GM04503 (cell line): ENCODE measurements at regions not wholly inside any gene's neighbourhood (a gene's known extent, or its start where the extent isn't known, plus 50 kb on each side); places are given as distances from the start of the nearest gene placed in this dataset.

Experiments
- DNase-seq: peaks from one replicate; pipeline ENCODE4 v3.0.0-alpha.2; 2012; ENCODE audit warnings: low read depth

GRCh38 chr11:11789735-11790369 lies 51.9 kb upstream of the USP47 start:
- DNase-seq = no peak

GRCh38 chr11:11788063-11788710 lies 53.6 kb upstream of the USP47 start:
- DNase-seq = no peak

DNA sequence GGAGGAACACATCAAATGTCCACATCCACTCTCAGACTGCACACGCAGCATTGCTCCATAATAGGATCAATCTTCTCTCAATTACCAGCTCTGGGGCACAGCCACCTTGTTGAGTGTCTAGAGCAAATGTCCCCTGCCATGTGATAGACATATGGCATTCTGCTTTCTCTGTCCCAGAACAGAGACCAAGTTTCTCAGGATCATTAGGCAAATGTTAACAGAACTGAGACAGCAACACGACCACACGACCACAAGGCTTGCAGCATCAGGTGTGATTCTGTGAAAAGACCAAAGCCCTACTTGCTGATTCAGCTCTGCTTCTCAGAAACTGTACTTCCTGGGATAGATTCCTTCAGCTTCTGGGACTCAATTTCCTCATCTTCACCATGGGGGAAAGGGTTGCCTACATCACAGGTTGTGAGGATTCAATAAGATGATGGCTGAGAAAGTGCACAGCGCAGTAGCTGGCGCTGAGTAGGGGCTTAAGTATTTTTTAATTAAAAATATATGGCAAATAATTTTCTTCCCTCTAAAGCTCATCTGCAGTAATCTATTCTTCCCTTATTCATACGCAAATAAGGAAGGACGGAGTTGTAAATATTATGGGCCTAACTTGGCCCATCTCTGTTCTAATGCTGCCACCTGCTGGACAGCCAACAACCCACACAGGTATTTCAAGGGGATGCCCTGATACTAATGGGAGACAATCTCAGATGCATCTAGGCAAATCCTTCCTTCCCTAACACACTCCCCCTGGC lies 54.3 kb upstream of the USP47 start:
- no peak for DNase-seq

- no peak for DNase-seq
Measured at GRCh38 chr11:11786771-11787170, 55.0 kb upstream of the USP47 start.

- no peak for DNase-seq
Measured at GRCh38 chr11:11786234-11786633, 55.5 kb upstream of the USP47 start.

GRCh38 chr11:11782532-11783110 lies 59.2 kb upstream of the USP47 start:
- DNase-seq = no peak

DNA sequence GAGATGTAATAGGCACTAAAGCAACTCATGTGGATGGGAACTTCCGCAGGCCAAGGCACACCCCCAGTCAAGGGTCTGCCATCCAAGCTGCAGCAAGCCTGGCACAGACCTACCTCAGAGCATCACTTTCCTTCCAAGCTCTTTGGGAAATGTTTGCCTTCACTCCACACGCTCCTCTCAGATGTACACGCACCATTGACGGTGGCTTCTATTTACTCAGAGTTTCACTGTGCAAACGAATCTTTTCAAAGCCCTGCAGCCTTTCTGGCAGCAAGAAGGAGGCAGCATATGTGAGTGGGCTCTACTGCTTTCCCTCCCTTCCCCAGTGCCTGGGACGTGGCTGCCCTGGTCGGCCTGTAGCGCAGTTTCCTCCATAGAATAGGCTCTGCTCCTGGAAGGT lies 60.9 kb upstream of the USP47 start:
- no peak for DNase-seq

- DNase-seq = no peak
Measured at GRCh38 chr11:11779975-11780374, 61.8 kb upstream of the USP47 start.

DNA sequence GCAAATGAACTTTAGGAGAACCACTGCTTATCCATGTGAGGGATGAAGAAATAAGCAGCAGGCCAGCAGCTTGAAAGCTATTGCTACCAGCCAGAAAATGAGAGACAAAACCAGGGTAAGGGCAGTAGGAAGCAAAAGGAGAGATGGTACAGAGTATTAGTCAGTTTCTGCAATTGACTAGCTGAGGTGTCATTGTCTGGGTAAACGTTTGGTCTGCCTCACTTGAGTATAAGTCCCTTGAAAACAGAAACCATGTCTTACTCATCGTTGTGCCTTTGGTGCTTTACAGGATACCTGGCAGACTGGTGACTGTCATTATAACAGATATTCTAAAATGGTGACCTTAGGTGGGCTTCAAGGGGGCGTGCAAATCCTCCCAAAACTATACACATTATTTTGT lies 63.9 kb upstream of the USP47 start:
- DNase-seq = no peak

DNA sequence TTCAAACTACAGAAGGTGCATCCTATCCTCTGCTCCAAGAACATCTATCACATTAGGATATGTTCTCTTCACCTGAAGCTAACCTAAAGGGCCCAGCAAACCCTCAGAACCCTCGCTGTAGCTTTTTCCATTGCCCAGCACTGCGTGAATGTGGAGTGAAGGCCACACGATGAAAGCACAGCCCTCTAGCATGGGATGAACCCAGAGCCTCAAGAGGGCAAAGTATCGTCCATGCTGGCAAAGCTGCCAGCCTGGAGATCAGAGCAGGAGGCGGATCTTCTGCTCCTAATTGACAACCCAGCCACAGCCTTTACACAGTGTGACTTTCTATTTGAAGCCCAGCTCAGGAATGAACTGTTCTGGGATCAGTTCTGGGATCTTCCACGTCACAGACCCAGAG lies 65.1 kb upstream of the USP47 start:
- DNase-seq = no peak

GRCh38 chr11:11774928-11775327 lies 66.8 kb upstream of the USP47 start:
- no peak for DNase-seq

- DNase-seq = no peak
Measured at GRCh38 chr11:11772865-11773515, 68.8 kb upstream of the USP47 start.

- DNase-seq = no peak
Measured at GRCh38 chr11:11770921-11771486, 70.8 kb upstream of the USP47 start.

DNA sequence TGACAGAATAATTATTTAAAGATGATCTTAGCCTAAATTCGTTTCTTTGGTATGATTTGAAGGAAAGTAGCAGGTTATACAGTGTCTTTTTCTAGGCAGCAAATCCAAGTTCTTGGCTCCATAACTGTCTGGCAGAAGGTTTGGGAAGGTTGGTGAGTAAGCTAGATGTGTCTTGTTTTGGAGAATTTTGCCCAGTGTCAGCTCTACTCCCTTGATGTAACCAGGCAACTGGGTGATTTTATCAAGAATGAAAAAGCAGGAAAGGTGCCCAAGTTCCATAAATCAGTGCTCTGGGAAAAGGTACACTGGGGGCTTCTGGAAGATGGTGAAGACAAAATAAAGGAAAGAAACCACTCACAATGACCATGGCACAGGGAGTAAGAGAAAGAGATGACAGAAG lies 71.5 kb upstream of the USP47 start:
- DNase-seq = no peak

DNA sequence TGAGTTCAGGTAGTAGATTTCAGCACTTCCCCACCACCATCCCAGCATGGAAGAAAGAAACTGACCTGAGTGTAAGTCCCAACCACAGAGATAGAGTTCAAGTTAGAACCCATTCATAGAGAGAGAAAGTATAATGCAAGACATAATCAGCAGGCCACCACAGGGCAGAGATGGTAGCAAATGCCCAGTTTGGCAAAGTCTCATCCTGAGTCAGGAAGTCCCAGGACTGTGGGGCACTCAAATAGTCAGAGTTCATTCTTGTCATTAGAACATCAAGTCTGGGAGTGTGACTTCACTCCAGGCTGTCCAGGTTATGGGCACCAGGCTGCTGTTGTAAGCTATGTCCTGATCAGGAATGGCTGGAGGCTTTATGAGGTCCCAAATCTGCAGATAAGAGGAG lies 72.0 kb upstream of the USP47 start:
- no peak for DNase-seq

DNA sequence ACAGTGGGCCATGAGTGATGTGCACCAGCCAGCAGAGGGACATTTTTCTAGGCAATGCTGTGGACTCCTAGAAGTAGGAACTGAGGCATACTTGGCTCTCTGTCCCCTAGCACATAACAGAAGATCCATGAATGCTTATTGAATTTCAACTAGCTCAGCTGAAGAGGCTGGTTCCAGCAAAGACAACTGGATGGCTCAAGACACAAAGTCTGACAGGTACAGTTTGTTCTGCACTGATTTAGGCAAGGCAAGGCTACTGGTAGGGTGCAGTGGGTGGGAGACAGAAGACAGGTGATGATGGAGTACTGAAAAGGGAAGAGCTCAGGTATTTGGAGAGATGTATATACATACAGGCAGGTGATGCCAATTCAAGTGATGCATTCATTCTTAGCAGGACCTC lies 72.4 kb upstream of the USP47 start:
- no peak for DNase-seq

GRCh38 chr11:11764423-11764803 lies 77.4 kb upstream of the USP47 start:
- no peak for DNase-seq

DNA sequence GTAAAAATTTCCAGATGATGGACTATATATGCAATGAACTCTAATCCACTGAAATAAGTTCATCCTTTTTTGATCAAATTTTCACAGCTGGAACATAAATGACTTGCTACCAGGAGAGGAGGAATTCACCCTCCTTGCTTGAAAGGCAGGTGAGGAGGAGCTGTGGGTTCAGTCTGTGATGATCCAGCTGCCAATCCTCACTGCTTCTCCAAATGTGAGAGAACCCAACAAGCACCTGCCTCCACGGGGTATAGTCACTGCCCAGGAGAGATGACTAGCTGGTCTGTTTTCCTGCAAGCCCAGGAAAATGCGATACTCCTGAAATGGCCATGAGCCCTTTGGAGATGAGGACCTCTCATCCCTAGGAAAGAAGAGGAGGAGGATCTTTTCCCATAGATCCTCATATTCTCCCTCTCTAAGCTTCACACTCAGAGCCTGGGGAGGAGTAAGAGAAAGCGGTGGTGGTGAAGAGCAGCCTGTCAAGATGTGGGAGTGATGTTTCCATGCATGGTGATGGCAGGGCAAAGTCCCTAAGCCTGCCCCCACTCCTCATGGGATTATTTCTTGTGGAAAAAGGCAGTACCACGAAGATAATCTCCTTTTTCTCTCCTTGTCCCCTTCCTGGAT lies 77.9 kb upstream of the USP47 start:
- no peak for DNase-seq

- DNase-seq = no peak
Measured at GRCh38 chr11:11760838-11761237, 80.9 kb upstream of the USP47 start.

- DNase-seq = no peak
Measured at GRCh38 chr11:11758603-11759196, 83.1 kb upstream of the USP47 start.

DNA sequence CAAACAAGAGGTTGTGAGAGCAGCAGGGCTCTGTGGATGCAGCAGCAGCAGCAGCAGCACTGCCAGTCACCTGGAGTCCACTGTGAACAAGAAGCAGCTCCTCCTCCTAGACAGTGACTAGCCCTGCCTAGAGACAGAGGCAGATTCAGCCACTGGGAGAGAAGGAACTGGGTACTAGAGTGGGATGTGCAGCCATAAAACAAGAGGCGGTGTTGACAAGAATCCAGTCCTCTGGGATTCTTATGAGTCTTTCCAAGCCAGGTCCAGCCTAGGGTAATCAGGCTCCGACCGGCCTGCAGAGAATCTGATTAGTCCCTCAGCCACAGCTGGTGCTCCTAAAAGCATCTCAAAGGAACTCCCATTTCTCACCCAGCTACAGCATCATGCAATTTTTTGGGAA lies 83.9 kb upstream of the USP47 start:
- DNase-seq = peak; percentile 8
